NT2/D1 (cell line): ENCODE measurements at regions not wholly inside any gene's neighbourhood (a gene's known extent, or its start where the extent isn't known, plus 50 kb on each side); places are given as distances from the start of the nearest gene placed in this dataset.

Experiments used
- YY1 ChIP-seq: IDR thresholded peaks from 2 replicates; pipeline ENCODE4 v1.6.1; 2011; ENCODE audit not compliant: insufficient read length, insufficient read depth
- ZNF274 ChIP-seq: IDR thresholded peaks from 2 replicates; pipeline ENCODE4 v1.6.1; 2011; ENCODE audit warnings: mild to moderate bottlenecking, low read depth, low read length

- no peak for TF ChIP-seq YY1
- no peak for TF ChIP-seq ZNF274
These were observed 958.8 kb upstream of the TMEFF2 start for GRCh38 chr2:193153576-193153975.
